ENCODE measurements at regions not wholly inside any gene's neighbourhood (a gene's known extent, or its start where the extent isn't known, plus 50 kb on each side); places are given as distances from the start of the nearest gene placed in this dataset.

DNA sequence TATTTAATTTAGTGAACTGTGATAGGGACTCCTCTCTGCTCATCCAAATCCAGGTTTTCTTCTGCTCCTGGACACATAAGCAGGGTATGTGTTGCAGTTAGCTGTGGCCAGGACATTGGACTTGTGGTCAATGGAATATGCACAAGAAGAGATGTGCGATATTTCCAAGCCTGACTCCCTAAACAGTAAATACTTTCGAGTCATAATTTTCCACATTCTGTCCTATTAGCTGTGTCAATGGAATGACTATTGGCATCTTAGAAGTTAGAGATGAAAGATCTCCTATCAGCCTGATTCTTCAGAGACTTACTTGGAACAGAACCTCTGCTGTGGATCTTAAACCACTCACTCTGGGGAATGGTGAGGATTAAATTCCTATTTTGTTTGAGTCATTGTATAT is 771.0 kb downstream of the EFNB2 start:
- Histone ChIP-seq H3K4me3 (no peak overlapping the region), H3K27me3 (no peaks in the 10 kb centered on the region), H3K4me1 (no peaks in the 10 kb centered on the region), H3K36me3 (no peaks in the 10 kb centered on the region), H3K9me3 (no peaks in the 10 kb centered on the region), H3K27ac (no peak overlapping the region)
- DNase-seq, result no peak
- intact Hi-C loops (cut with DNase I), result no loop called here
- TF ChIP-seq EP300 (IDR thresholded peaks at IDR 0.05) (no peak), POLR2A (IDR thresholded peaks at IDR 0.05) (no peak), POLR2AphosphoS5 (IDR thresholded peaks at IDR 0.05) (no peak)
- TF ChIP-seq, protein P1, sequence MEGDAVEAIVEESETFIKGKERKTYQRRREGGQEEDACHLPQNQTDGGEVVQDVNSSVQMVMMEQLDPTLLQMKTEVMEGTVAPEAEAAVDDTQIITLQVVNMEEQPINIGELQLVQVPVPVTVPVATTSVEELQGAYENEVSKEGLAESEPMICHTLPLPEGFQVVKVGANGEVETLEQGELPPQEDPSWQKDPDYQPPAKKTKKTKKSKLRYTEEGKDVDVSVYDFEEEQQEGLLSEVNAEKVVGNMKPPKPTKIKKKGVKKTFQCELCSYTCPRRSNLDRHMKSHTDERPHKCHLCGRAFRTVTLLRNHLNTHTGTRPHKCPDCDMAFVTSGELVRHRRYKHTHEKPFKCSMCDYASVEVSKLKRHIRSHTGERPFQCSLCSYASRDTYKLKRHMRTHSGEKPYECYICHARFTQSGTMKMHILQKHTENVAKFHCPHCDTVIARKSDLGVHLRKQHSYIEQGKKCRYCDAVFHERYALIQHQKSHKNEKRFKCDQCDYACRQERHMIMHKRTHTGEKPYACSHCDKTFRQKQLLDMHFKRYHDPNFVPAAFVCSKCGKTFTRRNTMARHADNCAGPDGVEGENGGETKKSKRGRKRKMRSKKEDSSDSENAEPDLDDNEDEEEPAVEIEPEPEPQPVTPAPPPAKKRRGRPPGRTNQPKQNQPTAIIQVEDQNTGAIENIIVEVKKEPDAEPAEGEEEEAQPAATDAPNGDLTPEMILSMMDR (IDR thresholded peaks at IDR 0.05), result no peak
- WGBS, 2 donors, result 92% methylated on average over 2 of the region's 2 CpGs

DNA sequence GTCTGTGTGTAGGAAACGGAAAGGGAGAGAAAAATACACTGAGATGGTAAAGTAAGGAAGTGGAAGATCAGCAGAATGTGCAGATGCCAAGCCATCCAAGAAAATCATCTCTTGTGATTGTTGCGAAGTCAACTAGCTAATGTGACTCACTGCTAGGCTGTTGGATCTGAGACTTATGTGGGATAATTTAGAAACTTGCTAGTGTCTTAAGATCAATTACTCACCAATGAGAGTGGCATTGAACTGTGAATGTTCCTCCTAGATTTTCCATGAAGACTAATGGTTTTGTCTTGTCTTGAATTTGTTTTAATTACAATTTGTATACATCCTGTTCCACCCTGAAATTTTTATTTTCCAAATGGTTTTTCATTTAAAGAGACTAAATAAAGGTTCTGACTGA is 771.6 kb downstream of the EFNB2 start:
- no peaks in the 10 kb centered on the region for H3K27me3 ChIP-seq
- no peak for DNase-seq
- no peaks in the 10 kb centered on the region for H3K4me1 ChIP-seq
- no peak overlapping the region for H3K27ac ChIP-seq
- H3K4me3 ChIP-seq, result no peak overlapping the region
- intact Hi-C loops (cut with DNase I), result no loop called here
- 91 to 94% methylated on average over 2 of the region's 2 CpGs for WGBS, 2 donors
- TF ChIP-seq POLR2AphosphoS5 (IDR thresholded peaks at IDR 0.05) (no peak), EP300 (IDR thresholded peaks at IDR 0.05) (no peak), POLR2A (IDR thresholded peaks at IDR 0.05) (no peak)
- TF ChIP-seq, protein P1 (IDR thresholded peaks at IDR 0.05), result no peak
- H3K9me3 ChIP-seq, result no peaks in the 10 kb centered on the region
- no peaks in the 10 kb centered on the region for H3K36me3 ChIP-seq

DNA sequence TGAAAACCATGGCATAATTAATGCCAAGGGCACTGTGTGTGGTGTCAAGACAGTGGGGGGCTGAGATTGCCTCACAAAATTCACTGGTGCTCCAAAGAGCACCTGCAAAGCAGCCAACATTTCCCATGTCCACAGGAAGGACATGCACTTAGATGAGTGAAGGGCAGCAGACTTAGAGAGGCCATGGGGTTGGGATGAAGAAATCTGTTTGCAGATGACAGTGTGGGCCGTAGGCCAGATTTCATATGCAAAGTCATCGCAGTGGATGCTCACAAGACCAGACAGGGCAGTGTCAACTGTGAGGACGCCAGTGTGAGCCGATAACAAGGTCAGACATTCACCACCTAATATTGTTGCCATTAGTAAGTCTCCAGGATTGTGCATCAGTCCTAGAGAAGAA is 773.4 kb downstream of the EFNB2 start:
- Histone ChIP-seq H3K27me3 (no peaks in the 10 kb centered on the region), H3K4me3 (no peak overlapping the region), H3K4me1 (no peaks in the 10 kb centered on the region), H3K27ac (no peak overlapping the region), H3K9me3 (no peaks in the 10 kb centered on the region), H3K36me3 (no peaks in the 10 kb centered on the region)
- intact Hi-C loops (cut with DNase I), result no loop called here
- DNase-seq, result no peak
- TF ChIP-seq, protein P1 (IDR thresholded peaks at IDR 0.05), result no peak
- TF ChIP-seq POLR2AphosphoS5 (IDR thresholded peaks at IDR 0.05) (no peak), EP300 (IDR thresholded peaks at IDR 0.05) (no peak), POLR2A (IDR thresholded peaks at IDR 0.05) (no peak)
- WGBS, 2 donors, result 93 to 94% methylated on average over 4 of the region's 4 CpGs

DNA sequence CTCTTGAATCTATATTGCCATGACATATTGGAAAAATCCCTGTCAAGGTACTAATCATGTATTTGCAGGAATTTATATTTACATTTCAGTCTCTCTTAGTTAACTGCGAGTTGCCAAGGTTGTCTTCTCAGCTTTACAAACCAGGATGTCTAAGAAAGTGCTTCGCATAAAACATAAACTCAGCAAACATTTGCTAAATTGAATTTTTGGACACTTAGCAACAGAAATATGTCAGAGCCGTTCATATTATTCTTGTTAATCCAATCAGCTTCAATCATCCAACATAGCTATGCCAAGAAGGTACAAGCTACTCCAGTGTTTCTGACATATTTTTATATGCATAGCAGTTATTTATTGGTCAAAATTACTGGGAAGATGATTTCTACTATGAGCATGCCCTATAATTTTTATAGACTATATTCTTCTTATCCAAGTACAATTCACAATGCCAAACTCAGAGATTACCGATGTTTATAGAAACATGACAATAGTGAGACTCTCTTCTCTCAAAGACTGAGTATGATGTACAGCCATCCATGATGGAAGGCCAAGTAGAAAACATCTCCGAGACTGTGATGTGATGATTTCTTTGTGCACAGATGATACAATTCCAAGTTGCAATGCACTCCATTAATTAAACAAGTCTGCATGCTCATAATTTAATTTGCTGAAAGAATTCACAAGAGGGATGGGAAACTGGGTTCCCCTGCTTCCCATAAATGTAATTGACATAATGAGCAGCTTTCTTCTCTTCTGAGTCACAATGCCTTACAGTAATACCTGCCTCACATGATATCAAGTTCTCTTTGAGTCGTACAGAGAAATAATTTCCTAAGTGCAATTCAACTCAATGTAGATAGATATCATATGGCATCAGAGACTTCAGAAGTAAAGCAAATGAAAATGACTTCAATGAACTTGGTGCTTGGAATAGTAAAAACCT is 776.3 kb downstream of the EFNB2 start:
- TF ChIP-seq, protein P1 (IDR thresholded peaks at IDR 0.05), result no peak
- TF ChIP-seq POLR2A (IDR thresholded peaks at IDR 0.05) (no peak), POLR2AphosphoS5 (IDR thresholded peaks at IDR 0.05) (no peak), EP300 (IDR thresholded peaks at IDR 0.05) (no peak)
- Histone ChIP-seq H3K27me3 (no peaks in the 10 kb centered on the region), H3K4me3 (no peak overlapping the region), H3K4me1 (no peaks in the 10 kb centered on the region), H3K9me3 (no peaks in the 10 kb centered on the region), H3K36me3 (no peaks in the 10 kb centered on the region), H3K27ac (no peak overlapping the region)
- intact Hi-C loops (cut with DNase I), result no loop called here
- 85 to 91% methylated on average over 6 of the region's 6 CpGs for WGBS, 2 donors
- DNase-seq, result no peak
